ENCODE measurements at regions not wholly inside any gene's neighbourhood (a gene's known extent, or its start where the extent isn't known, plus 50 kb on each side); places are given as distances from the start of the nearest gene placed in this dataset.

- H3K79me2 ChIP-seq (ENCODE audit: insufficient read depth, low read length): no peaks in the 10 kb centered on the region
- H3K27ac ChIP-seq (ENCODE audit: low read depth, low read length): no peak overlapping the region
- H3K27me3 ChIP-seq (ENCODE audit: insufficient read depth, low read length): no peaks in the 10 kb centered on the region
- RAD21 ChIA-PET (ENCODE audit: low non-redundant PET in 1 of 2, low total read pairs in 2 of 2, uncharacterized antibody in 2 of 2, unreplicated experiment in 2 of 2): no interaction called here
- ATAC-seq (no peak), DNase-seq (ENCODE audit: low read depth, low spot score) (no peak)
- peaks cover 0 to 18% of the 10 kb centered on the region in 2 experiments; a peak in 1 of 4 replicates for H3K9me3 ChIP-seq (ENCODE audit: control insufficient read depth in 1 of 2, insufficient read depth in 1 of 2, low read depth in 1 of 2, low read length in 2 of 2)
- CTCF ChIA-PET: no interaction called here
- intact Hi-C loops (cut with micrococcal nuclease): no loop called here
- POLR2A ChIA-PET: no interaction called here
- no peak overlapping the region for H3K4me2 ChIP-seq (ENCODE audit: low read length)
- H3K4me1 ChIP-seq (ENCODE audit: control insufficient read depth in 1 of 2, insufficient read depth in 2 of 2, low read length in 2 of 2): peaks cover 0 to 6% of the 10 kb centered on the region in 2 experiments; a peak in 1 of 4 replicates
- no peak overlapping the region for H3K4me3 ChIP-seq (replicated peaks in 1 of 2; ENCODE audit: low read depth in 1 of 2, low read length in 2 of 2)
- no peak overlapping the region for H3K9ac ChIP-seq (ENCODE audit: low read length)
- no peaks in the 10 kb centered on the region for H3K36me3 ChIP-seq (ENCODE audit: control insufficient read depth in 1 of 2, insufficient read depth in 2 of 2, low read length in 2 of 2)
- H2AFZ ChIP-seq (ENCODE audit: low read depth, low read length, poor library complexity, severe bottlenecking): no peak overlapping the region
- no peak for TF ChIP-seq SRF (IDR thresholded peaks at IDR 0.05; ENCODE audit: low read depth)
- TF ChIP-seq, protein P1, sequence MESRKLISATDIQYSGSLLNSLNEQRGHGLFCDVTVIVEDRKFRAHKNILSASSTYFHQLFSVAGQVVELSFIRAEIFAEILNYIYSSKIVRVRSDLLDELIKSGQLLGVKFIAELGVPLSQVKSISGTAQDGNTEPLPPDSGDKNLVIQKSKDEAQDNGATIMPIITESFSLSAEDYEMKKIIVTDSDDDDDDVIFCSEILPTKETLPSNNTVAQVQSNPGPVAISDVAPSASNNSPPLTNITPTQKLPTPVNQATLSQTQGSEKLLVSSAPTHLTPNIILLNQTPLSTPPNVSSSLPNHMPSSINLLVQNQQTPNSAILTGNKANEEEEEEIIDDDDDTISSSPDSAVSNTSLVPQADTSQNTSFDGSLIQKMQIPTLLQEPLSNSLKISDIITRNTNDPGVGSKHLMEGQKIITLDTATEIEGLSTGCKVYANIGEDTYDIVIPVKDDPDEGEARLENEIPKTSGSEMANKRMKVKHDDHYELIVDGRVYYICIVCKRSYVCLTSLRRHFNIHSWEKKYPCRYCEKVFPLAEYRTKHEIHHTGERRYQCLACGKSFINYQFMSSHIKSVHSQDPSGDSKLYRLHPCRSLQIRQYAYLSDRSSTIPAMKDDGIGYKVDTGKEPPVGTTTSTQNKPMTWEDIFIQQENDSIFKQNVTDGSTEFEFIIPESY (IDR thresholded peaks at IDR 0.05; ENCODE audit: extremely low read depth, insufficient replicate concordance, low read length): no peak
- TF ChIP-seq JUND (IDR thresholded peaks at IDR 0.05): no peak
- TF ChIP-seq TCF7L2 (IDR thresholded peaks at IDR 0.05; ENCODE audit: borderline replicate concordance, extremely low read depth, insufficient read depth, insufficient read length): no peak
- no peak for TF ChIP-seq EZH2 (IDR thresholded peaks at IDR 0.05)
- H4K20me1 ChIP-seq (ENCODE audit: insufficient read depth): no peaks in the 10 kb centered on the region
- H3K9me2 ChIP-seq (ENCODE audit: insufficient read depth): no peaks in the 10 kb centered on the region
- no TSS peak for BruUV-seq (replicated peaks)
Observed at GRCh38 chr11:69392104-69392653, 89.3 kb upstream of the LINC01488 start.

GRCh38 chr11:69393178-69393832, 88.2 kb upstream of the LINC01488 start:
- H3K4me2 ChIP-seq (ENCODE audit: low read length): no peak overlapping the region
- H3K4me3 ChIP-seq (replicated peaks in 1 of 2; ENCODE audit: low read depth in 1 of 2, low read length in 2 of 2): no peak overlapping the region
- no peaks in the 10 kb centered on the region for H3K9me2 ChIP-seq (ENCODE audit: insufficient read depth)
- ChIA-PET RAD21 (ENCODE audit: low non-redundant PET in 1 of 2, low total read pairs in 2 of 2, uncharacterized antibody in 2 of 2, unreplicated experiment in 2 of 2) (no interaction called here), POLR2A (no interaction called here), CTCF (no interaction called here)
- no peak overlapping the region for H3K9ac ChIP-seq (ENCODE audit: low read length)
- H3K79me2 ChIP-seq (ENCODE audit: insufficient read depth, low read length): no peaks in the 10 kb centered on the region
- peaks cover 0 to 8% of the 10 kb centered on the region in 2 experiments; a peak in 1 of 4 replicates for H3K9me3 ChIP-seq (ENCODE audit: control insufficient read depth in 1 of 2, insufficient read depth in 1 of 2, low read depth in 1 of 2, low read length in 2 of 2)
- H4K20me1 ChIP-seq (ENCODE audit: insufficient read depth): no peaks in the 10 kb centered on the region
- H3K4me1 ChIP-seq (ENCODE audit: control insufficient read depth in 1 of 2, insufficient read depth in 2 of 2, low read length in 2 of 2): peaks cover 0 to 6% of the 10 kb centered on the region in 2 experiments; a peak in 1 of 4 replicates
- ATAC-seq: no peak
- no TSS peak for BruUV-seq (replicated peaks)
- H3K36me3 ChIP-seq (ENCODE audit: control insufficient read depth in 1 of 2, insufficient read depth in 2 of 2, low read length in 2 of 2): no peaks in the 10 kb centered on the region
- no peaks in the 10 kb centered on the region for H3K27me3 ChIP-seq (ENCODE audit: insufficient read depth, low read length)
- TF ChIP-seq TCF7L2 (IDR thresholded peaks at IDR 0.05; ENCODE audit: borderline replicate concordance, extremely low read depth, insufficient read depth, insufficient read length) (no peak), YY1 (IDR thresholded peaks at IDR 0.05; ENCODE audit: extremely low read depth, insufficient replicate concordance, low read depth, low read length) (no peak), SIN3A (IDR thresholded peaks at IDR 0.05; ENCODE audit: low read depth) (no peak), RAD21 (IDR thresholded peaks at IDR 0.05; ENCODE audit: low read depth) (no peak), EZH2 (IDR thresholded peaks at IDR 0.05) (no peak), ATF3 (IDR thresholded peaks at IDR 0.05) (no peak), ZFX (IDR thresholded peaks at IDR 0.05) (no peak), POLR2A (IDR thresholded peaks at IDR 0.05; ENCODE audit: borderline replicate concordance, extremely low read depth, insufficient read depth, insufficient read length) (no peak)
- DNase-seq (ENCODE audit: low read depth, low spot score): no peak
- no peak overlapping the region for H2AFZ ChIP-seq (ENCODE audit: low read depth, low read length, poor library complexity, severe bottlenecking)
- H3K27ac ChIP-seq (ENCODE audit: low read depth, low read length): no peak overlapping the region
- intact Hi-C loops (cut with micrococcal nuclease): no loop called here
